NCI-H187 treated with DMSO at 0.1 percent for 48 hours (cell line): ENCODE measurements at regions not wholly inside any gene's neighbourhood (a gene's known extent, or its start where the extent isn't known, plus 50 kb on each side); places are given as distances from the start of the nearest gene placed in this dataset.
"Not testable (repeated sequence)": the region's sequence is repeated elsewhere in the genome, so short reads cannot be mapped to it uniquely, and the experiment has no call there.

Experiments used
- DNase-seq: peaks from one replicate; lab custom pipeline; 2025; lab: John Stamatoyannopoulos, UW

DNA sequence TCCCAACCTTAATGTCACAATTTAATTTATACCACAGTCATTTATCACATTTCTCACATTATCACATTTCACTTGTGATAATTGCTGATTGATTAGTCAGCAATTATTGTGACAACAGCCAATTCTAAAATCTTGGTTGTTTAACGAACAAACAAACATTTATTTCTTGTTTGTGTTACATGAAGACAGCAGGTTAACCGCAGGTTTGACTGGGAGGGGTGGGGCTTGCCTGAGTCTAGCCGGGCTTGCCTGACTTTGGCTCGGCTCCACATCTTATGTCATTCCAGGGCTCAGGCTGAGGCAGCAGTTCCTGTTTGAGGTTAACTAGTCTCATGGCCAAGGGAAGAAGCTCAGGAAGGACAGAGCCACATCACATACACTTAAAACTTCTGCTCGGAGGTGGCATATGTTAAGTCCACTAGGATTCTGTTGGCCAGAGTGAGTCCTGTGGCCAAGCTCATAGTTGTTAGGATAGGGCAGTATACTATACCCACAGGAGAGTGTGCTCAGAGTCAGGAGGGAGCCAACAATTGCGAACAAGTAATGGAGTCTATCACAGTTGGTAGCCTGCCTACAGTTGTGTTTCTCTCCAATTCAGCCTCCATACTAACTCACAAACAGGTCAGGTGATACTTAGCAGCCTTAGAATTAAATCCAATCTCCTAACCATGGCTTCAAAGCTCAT, 90.0 kb upstream of the IFNGR1 start:
- no peak for DNase-seq

DNA sequence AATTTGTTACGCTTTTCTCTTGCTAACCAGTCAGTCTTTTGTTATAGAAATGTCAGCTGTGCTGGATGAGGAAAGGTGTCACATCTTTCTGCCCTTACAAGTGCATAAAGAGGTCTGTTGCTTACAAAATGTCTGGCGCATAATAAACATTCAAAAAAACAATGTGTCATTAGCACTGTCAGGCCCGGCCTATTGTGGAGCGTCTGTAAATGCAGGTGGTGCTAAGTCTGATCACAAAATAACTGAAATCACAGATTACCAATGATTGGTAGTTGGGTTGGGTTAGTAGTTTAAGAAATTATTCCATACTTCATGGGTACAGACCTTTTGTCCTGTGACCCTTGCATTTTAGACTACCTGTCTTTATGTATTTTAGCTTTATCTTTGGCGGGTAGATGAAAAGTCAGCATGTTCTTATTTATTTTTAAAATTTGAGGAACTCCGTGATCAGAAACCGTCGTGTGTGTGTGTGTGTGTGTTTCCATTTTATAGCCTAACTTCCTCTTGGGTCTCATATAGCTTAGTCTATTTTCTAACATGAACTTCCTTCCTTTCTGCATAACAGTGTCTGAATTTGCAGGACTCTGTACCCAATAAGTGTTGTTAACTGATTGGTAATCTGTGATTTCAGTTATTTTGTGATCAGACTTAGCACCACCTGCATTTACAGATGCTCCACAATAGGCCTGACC, 88.1 kb upstream of the IFNGR1 start:
- DNase-seq = no peak

DNA sequence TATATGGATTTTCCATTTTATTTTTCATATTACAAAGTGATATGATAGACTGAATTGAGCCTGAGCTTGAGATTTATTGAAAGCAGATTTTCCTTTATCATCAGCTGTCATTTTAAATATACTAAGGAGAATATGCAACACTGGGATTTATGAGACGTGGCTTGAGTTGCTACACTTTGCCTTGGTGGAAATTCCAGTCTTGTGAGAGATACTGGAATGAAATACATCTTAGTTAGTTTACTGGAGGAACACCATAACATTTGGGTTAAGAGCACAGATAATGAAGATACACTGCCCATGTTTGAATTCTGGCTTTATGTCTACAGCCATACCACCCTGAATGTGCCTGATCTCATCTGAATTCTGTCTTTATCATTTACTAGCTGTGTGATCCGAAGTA, 86.5 kb upstream of the IFNGR1 start:
- no peak for DNase-seq

GRCh38 chr6:137304020-137304780, 85.0 kb upstream of the IFNGR1 start:
- no peak for DNase-seq

DNA sequence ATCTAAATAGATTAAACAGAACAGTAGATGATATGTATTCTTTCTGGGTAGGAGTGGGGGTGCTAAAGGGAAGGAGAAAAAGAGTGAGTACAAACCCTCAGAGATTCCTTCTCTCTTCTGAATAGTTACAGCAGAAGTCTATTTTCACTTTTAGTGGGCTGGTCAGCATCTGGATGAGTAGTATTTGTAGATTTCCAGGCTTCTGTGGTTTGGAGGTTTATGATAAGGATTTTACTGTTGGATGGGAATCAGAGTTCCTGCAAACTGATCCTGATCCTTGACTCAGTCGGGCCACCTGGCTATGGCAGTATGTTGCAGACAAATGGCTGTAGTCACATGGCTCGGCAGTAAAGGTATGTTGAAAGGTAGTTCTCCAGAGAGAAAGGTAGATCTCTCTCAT, 84.3 kb upstream of the IFNGR1 start:
- DNase-seq = no peak

DNA sequence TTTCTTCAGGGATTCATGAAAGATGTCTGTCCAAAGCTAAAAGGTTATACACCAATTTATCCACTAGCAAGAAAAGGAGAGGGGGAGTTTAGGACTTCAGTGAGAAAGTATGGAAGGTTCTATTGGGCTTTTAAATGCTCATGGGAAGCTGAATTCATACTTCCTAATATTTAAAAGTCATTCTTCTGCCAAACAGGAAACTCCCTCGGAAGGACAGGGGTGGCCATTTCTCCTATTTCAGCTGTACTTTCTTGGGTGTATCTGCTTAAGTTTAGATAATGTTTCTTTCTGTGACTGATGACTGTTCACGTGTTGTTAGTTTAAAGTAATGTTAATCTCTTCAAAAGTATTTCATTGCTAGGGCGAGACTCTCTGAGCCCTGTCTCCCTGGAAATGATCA, 80.5 kb upstream of the IFNGR1 start:
- no peak for DNase-seq

- DNase-seq = no peak
Measured at GRCh38 chr6:137297887-137298286, 78.7 kb upstream of the IFNGR1 start.

DNA sequence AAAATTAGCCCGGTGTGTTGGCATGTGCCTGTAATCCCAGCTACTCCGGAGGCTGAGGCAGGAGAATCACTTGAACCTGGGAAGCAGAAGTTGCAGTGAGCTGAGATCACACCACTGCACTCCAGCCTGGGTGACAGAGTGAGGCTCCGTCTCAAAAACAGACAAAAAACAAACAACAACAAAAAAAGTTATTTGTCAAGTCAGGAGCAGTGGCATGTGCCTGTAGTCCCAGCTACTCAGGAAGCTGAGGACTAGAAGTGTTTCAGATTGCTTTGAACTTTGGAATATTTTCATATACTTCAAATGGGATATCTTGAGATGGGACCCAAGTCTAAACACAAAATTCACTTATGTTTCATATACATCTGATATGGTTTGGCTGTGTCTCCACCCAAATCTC, 73.1 kb upstream of the IFNGR1 start:
- not testable (repeated sequence) for DNase-seq

- DNase-seq = no peak
Measured at GRCh38 chr6:137291441-137291840, 72.3 kb upstream of the IFNGR1 start.

DNA sequence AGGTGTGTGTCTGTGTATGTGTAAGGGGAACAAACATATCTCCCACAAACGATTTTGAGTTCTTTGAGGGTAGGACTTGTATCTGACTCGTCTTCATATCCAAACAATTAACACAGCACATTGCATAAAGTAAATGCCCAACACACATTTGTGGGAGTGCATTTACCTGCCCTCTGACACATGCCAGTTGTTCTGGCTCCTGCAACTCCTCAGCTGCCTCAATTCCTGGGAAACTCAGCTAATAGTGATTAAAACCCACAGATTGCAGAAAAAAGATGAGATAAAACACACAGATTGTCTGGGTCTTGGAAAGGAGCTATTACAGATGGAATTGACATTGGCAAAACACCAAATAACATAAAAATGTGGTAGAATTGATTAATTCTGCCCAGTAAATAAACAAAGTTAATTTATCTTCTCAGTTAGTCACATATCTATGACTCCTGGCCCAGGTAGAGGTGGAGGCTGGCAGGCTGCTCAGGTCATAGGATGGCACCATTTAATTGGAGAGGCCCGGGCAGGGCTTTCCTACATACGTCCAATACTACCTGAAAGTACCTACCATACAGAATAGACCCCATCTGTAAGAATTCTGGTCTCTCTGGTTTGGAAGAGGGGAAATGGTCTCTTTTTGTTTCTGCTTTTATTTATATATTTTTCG, 71.5 kb upstream of the IFNGR1 start:
- DNase-seq = no peak

GRCh38 chr6:137286916-137287315, 67.7 kb upstream of the IFNGR1 start:
- DNase-seq = no peak

DNA sequence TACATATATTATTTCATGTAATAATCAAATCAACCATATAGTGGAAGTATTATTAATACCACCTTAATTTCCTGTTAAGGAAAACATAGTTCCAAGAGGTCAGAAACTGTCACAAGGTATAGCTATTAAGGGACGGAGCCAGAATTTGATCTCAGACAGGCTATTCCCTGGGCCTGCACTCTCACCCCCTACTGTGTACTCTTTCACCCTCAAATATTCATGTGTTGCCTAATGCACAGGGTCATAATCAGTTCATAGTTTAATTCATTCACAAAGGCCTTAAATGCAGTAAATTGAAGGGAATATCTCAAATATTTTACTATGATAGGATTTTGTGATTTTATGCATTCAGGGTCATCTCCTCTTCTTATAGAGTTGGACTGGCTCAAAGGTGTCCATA, 67.2 kb upstream of the IFNGR1 start:
- no peak for DNase-seq

DNA sequence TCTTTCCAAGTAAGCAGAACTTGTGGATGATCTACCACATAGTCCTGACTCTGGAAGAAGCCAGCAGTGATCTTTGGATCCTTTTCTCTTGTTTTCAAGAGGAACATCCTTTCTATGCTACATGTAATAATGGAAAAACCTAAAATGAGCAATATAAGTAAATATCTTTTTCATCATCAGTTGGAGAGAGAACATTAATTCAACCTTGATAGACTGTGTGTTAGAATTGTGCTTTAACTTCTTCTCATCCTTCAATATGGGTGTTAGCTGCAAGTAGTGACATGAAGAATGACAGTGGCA, 65.6 kb upstream of the IFNGR1 start:
- no peak for DNase-seq

GRCh38 chr6:137283940-137284810, 65.0 kb upstream of the IFNGR1 start:
- no peak for DNase-seq

- no peak for DNase-seq
Measured at GRCh38 chr6:137283080-137283479, 63.9 kb upstream of the IFNGR1 start.

GRCh38 chr6:137282254-137282653, 63.1 kb upstream of the IFNGR1 start:
- no peak for DNase-seq

DNA sequence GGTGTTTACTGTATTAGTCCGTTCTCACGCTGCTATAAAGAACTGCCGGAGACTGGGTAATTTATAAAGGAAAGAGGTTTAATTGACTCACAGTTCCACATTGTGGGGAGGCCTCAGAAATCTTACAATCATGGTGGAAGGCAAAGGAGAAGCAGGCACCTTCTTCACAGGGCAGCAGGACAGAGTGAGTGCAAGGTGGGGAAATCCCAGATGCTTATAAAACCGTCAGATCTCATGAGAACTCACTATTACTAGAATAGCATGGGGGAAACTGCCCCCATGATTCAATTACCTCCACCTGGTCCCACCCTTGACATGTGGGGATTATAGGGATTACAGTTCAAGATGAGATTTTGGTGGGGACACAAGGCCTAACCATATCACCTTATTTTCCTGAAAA, 60.1 kb upstream of the IFNGR1 start:
- DNase-seq = not testable (repeated sequence)

- no peak for DNase-seq
Measured at GRCh38 chr6:137277971-137278637, 58.9 kb upstream of the IFNGR1 start.

GRCh38 chr6:137272403-137272802, 53.2 kb upstream of the IFNGR1 start:
- no peak for DNase-seq

GRCh38 chr6:137271245-137272183, 52.3 kb upstream of the IFNGR1 start:
- no peak for DNase-seq
